Activated CD4-positive, alpha-beta T cell treated with anti-CD3 and anti-CD28 coated beads, Interleukin-2, amount 10 ng/mL, durations not matched to agents 7 days and 5 days (primary cell): ENCODE measurements at regions not wholly inside any gene's neighbourhood (a gene's known extent, or its start where the extent isn't known, plus 50 kb on each side); places are given as distances from the start of the nearest gene placed in this dataset.
A peak's percentile ranks its signal among the peaks of the same experiment; 100 is the strongest.

ENCODE experiments used
- CTCF ChIA-PET: fragments of 350-600 bp; sonication (Branson Sonifier 250); formaldehyde crosslinking; loops from one replicate; lab custom pipeline; 2021; ENCODE audit warnings: antibody characterized with exemption; lab: Charles Lee
- POLR2A ChIA-PET: fragments of 350-600 bp; sonication (Branson Sonifier 250); formaldehyde crosslinking; loops from one replicate; lab custom pipeline; 2021; ENCODE audit warnings: antibody characterized with exemption; lab: Charles Lee
- DNase-seq: peaks from one replicate; pipeline ENCODE4 v3.0.0-alpha.2; 2020
- H3K27ac Mint-ChIP-seq: one replicate; pipeline ENCODE4 v1.8.0; 2021; ENCODE audit warnings: mild to moderate bottlenecking, moderate library complexity, mixed read lengths
- H3K27me3 Mint-ChIP-seq: one replicate; pipeline ENCODE4 v1.8.0; 2021; ENCODE audit warnings: mixed read lengths
- H3K36me3 Mint-ChIP-seq: one replicate; pipeline ENCODE4 v1.8.0; 2021; ENCODE audit warnings: low read depth, mixed read lengths
- H3K4me1 Mint-ChIP-seq: one replicate; pipeline ENCODE4 v1.8.0; 2021; ENCODE audit warnings: mixed read lengths
- H3K4me3 Mint-ChIP-seq: one replicate; pipeline ENCODE4 v1.8.0; 2021; ENCODE audit warnings: mild to moderate bottlenecking, moderate library complexity, mixed read lengths
- H3K9me3 Mint-ChIP-seq: one replicate; pipeline ENCODE4 v1.8.0; 2021; ENCODE audit warnings: mixed read lengths

- no peak overlapping the region for H3K27ac Mint-ChIP-seq
- no peak for DNase-seq
- H3K4me3 Mint-ChIP-seq = no peak overlapping the region
- CTCF ChIA-PET = no interaction called here
- no peaks in the 10 kb centered on the region for H3K4me1 Mint-ChIP-seq
- H3K27me3 Mint-ChIP-seq = no peaks in the 10 kb centered on the region
- no peaks in the 10 kb centered on the region for H3K9me3 Mint-ChIP-seq
- no peaks in the 10 kb centered on the region for H3K36me3 Mint-ChIP-seq
- POLR2A ChIA-PET = no interaction called here
Observed at GRCh38 chr13:44887515-44887914, 101.8 kb downstream of the NUFIP1 start.

- H3K9me3 Mint-ChIP-seq = no peaks in the 10 kb centered on the region
- ChIA-PET POLR2A (no interaction called here), CTCF (no interaction called here)
- DNase-seq = no peak
- H3K4me1 Mint-ChIP-seq = no peaks in the 10 kb centered on the region
- no peak overlapping the region for H3K27ac Mint-ChIP-seq
- no peak overlapping the region for H3K4me3 Mint-ChIP-seq
- H3K36me3 Mint-ChIP-seq = no peaks in the 10 kb centered on the region
- H3K27me3 Mint-ChIP-seq = no peaks in the 10 kb centered on the region
Observed at GRCh38 chr13:44884076-44884729, 105.1 kb downstream of the NUFIP1 start.

- Mint-ChIP-seq H3K9me3 (peaks cover 2% of the 10 kb centered on the region), H3K27ac (no peak overlapping the region), H3K27me3 (no peaks in the 10 kb centered on the region), H3K36me3 (no peaks in the 10 kb centered on the region), H3K4me1 (no peaks in the 10 kb centered on the region), H3K4me3 (no peak overlapping the region)
- peak; percentile 26 for DNase-seq
- ChIA-PET POLR2A (no interaction called here), CTCF (interaction anchor here (1.4 kb wide), 1 partner anchor 231 kb away, joined by 4 read pairs; no protein-coding TSS in a partner anchor)
Observed at GRCh38 chr13:44879452-44880058, 109.7 kb downstream of the NUFIP1 start.

- Mint-ChIP-seq H3K4me1 (no peaks in the 10 kb centered on the region), H3K4me3 (no peak overlapping the region), H3K27ac (no peak overlapping the region), H3K27me3 (peaks cover 2% of the 10 kb centered on the region), H3K36me3 (no peaks in the 10 kb centered on the region), H3K9me3 (peaks cover 2% of the 10 kb centered on the region)
- ChIA-PET CTCF (no interaction called here), POLR2A (no interaction called here)
- DNase-seq = no peak
Observed at GRCh38 chr13:44876782-44877324, 112.4 kb downstream of the NUFIP1 start.

- Mint-ChIP-seq H3K4me1 (no peaks in the 10 kb centered on the region), H3K27ac (no peak overlapping the region), H3K27me3 (peaks cover 6% of the 10 kb centered on the region), H3K36me3 (no peaks in the 10 kb centered on the region), H3K9me3 (peaks cover 2% of the 10 kb centered on the region), H3K4me3 (no peak overlapping the region)
- ChIA-PET CTCF (no interaction called here), POLR2A (no interaction called here)
- DNase-seq = no peak
Observed at GRCh38 chr13:44874886-44875630, 114.2 kb downstream of the NUFIP1 start.

GRCh38 chr13:44874176-44874575, 115.1 kb downstream of the NUFIP1 start:
- Mint-ChIP-seq H3K27ac (no peak overlapping the region), H3K9me3 (peaks cover 2% of the 10 kb centered on the region), H3K4me1 (no peaks in the 10 kb centered on the region), H3K27me3 (peaks cover 6% of the 10 kb centered on the region), H3K36me3 (no peaks in the 10 kb centered on the region), H3K4me3 (no peak overlapping the region)
- DNase-seq = no peak
- ChIA-PET CTCF (no interaction called here), POLR2A (no interaction called here)

GRCh38 chr13:44873461-44873860, 115.8 kb downstream of the NUFIP1 start:
- POLR2A ChIA-PET = no interaction called here

GRCh38 chr13:44872751-44873150, 116.5 kb downstream of the NUFIP1 start:
- H3K4me1 Mint-ChIP-seq = no peaks in the 10 kb centered on the region
- DNase-seq = no peak
- no peak overlapping the region for H3K27ac Mint-ChIP-seq
- H3K27me3 Mint-ChIP-seq = peaks cover 6% of the 10 kb centered on the region
- peaks cover 2% of the 10 kb centered on the region for H3K9me3 Mint-ChIP-seq
- ChIA-PET CTCF (interaction anchor here (0.6 to 1.5 kb wide), 4 partner anchors 45 to 389 kb away, joined by 3 to 4 read pairs (median 3); no protein-coding TSS in a partner anchor), POLR2A (no interaction called here)
- H3K4me3 Mint-ChIP-seq = no peak overlapping the region
- no peaks in the 10 kb centered on the region for H3K36me3 Mint-ChIP-seq

More at GRCh38 chr13:44873461-44873860, 115.8 kb downstream of the NUFIP1 start:
- no peak for DNase-seq
- Mint-ChIP-seq H3K4me1 (no peaks in the 10 kb centered on the region), H3K27me3 (peaks cover 6% of the 10 kb centered on the region), H3K4me3 (no peak overlapping the region), H3K9me3 (peaks cover 2% of the 10 kb centered on the region), H3K36me3 (no peaks in the 10 kb centered on the region), H3K27ac (no peak overlapping the region)
- CTCF ChIA-PET = interaction anchor here (0.6 kb wide), 1 partner anchor 288 kb away, joined by 3 read pairs; no protein-coding TSS in a partner anchor

- POLR2A ChIA-PET = no interaction called here
- CTCF ChIA-PET = interaction anchor here (1.0 kb wide), 1 partner anchor 962 kb away, joined by 3 read pairs; no protein-coding TSS in a partner anchor
Observed at GRCh38 chr13:44870456-44870929, 118.8 kb downstream of the NUFIP1 start.

GRCh38 chr13:44869167-44869566, 120.1 kb downstream of the NUFIP1 start:
- Mint-ChIP-seq H3K36me3 (no peaks in the 10 kb centered on the region), H3K27ac (no peak overlapping the region), H3K4me1 (no peaks in the 10 kb centered on the region), H3K27me3 (peaks cover 7% of the 10 kb centered on the region), H3K9me3 (no peaks in the 10 kb centered on the region), H3K4me3 (no peak overlapping the region)
- ChIA-PET POLR2A (no interaction called here), CTCF (no interaction called here)
- DNase-seq = no peak

More at GRCh38 chr13:44870456-44870929, 118.8 kb downstream of the NUFIP1 start:
- DNase-seq = no peak
- no peak overlapping the region for H3K4me3 Mint-ChIP-seq
- no peak overlapping the region for H3K27ac Mint-ChIP-seq
- H3K27me3 Mint-ChIP-seq = peaks cover 7% of the 10 kb centered on the region
- no peaks in the 10 kb centered on the region for H3K4me1 Mint-ChIP-seq
- no peaks in the 10 kb centered on the region for H3K36me3 Mint-ChIP-seq
- no peaks in the 10 kb centered on the region for H3K9me3 Mint-ChIP-seq

- Mint-ChIP-seq H3K9me3 (no peaks in the 10 kb centered on the region), H3K27ac (no peak overlapping the region), H3K36me3 (no peaks in the 10 kb centered on the region), H3K27me3 (peaks cover 7% of the 10 kb centered on the region), H3K4me3 (no peak overlapping the region), H3K4me1 (no peaks in the 10 kb centered on the region)
- ChIA-PET CTCF (no interaction called here), POLR2A (no interaction called here)
- DNase-seq = no peak
Observed at GRCh38 chr13:44868397-44868796, 120.9 kb downstream of the NUFIP1 start.

- Mint-ChIP-seq H3K4me3 (no peak overlapping the region), H3K4me1 (no peaks in the 10 kb centered on the region), H3K27me3 (peaks cover 7% of the 10 kb centered on the region), H3K9me3 (no peaks in the 10 kb centered on the region), H3K27ac (no peak overlapping the region), H3K36me3 (no peaks in the 10 kb centered on the region)
- ChIA-PET CTCF (no interaction called here), POLR2A (no interaction called here)
- DNase-seq = no peak
Observed at GRCh38 chr13:44867825-44868224, 121.4 kb downstream of the NUFIP1 start.
